ENCODE measurements at regions not wholly inside any gene's neighbourhood (a gene's known extent, or its start where the extent isn't known, plus 50 kb on each side); places are given as distances from the start of the nearest gene placed in this dataset.

- no peak for TF ChIP-seq POLR2A (IDR thresholded peaks at IDR 0.05)
- no peak for TF ChIP-seq CTCF (IDR thresholded peaks at IDR 0.05)
Measured at GRCh38 chr1:38528623-38529022, 330.9 kb downstream of the RRAGC start.
